ENCODE measurements at regions not wholly inside any gene's neighbourhood (a gene's known extent, or its start where the extent isn't known, plus 50 kb on each side); places are given as distances from the start of the nearest gene placed in this dataset.
"Not testable (repeated sequence)": the region's sequence is repeated elsewhere in the genome, so short reads cannot be mapped to it uniquely, and the experiment has no call there.

DNA sequence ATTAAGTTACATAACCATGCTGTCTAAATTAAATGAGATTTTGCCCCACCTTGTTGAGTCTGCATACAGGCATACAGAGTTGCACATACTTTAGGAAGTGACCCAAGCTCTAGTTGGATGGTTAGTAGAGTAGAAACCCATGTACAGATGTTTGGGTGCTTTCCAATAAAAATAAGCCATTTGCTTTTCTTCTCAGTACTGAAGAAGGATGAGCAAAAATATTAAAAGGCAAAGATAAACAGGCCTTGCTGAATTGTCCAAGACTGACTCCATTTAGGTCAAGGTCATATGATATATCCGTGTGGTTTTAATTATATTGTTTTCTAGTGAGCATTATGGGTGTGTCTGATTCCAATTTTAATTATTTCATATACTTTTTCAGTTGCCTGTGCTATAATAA is 589.4 kb downstream of the RFPL4B start:
- Histone ChIP-seq H3K27ac (ENCODE audit: low read length) (no peak overlapping the region), H3K9me3 (ENCODE audit: low read length) (no peaks in the 10 kb centered on the region), H3K9me2 (replicated peaks; ENCODE audit: insufficient read depth, low read length) (no peaks in the 10 kb centered on the region), H3K36me3 (ENCODE audit: insufficient read depth, low read length) (no peaks in the 10 kb centered on the region), H4K20me1 (ENCODE audit: insufficient read depth, low read depth, low read length) (no peaks in the 10 kb centered on the region), H3K9ac (ENCODE audit: low read length) (no peak overlapping the region), H3K27me3 (ENCODE audit: low read length) (no peaks in the 10 kb centered on the region), H3K4me1 (ENCODE audit: low read length) (no peaks in the 10 kb centered on the region), H3K79me2 (ENCODE audit: low read length) (no peaks in the 10 kb centered on the region), H3K4me2 (ENCODE audit: low read depth, low read length, poor library complexity, severe bottlenecking) (no peak overlapping the region), H3K4me3 (ENCODE audit: low read length) (no peak overlapping the region), H2AFZ (ENCODE audit: low read length) (no peak overlapping the region)
- no peak for DNase-seq

DNA sequence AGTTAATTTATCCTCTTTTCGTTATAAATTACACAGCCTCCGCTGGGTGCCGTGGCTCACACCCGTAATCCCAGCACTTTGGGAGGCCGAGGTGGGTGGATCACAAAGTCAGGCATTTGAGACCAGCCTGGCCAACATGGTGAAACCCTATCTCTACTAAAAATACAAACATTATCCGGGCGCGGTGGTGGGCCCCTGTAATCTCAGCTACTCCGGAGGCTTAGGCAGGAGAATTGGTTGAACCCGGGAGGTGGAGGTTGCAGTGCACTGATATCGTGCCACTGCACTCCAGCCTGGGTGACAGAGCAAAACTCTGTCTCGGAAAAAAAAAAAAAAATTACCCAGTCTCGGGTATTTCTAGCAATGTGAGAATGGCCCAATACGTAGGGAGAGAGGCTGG is 590.6 kb downstream of the RFPL4B start:
- H3K79me2 ChIP-seq (ENCODE audit: low read length); DNase-seq; H3K36me3 ChIP-seq (ENCODE audit: insufficient read depth, low read length); H3K9ac ChIP-seq (ENCODE audit: low read length); H3K27me3 ChIP-seq (ENCODE audit: low read length); H2AFZ ChIP-seq (ENCODE audit: low read length); H3K27ac ChIP-seq (ENCODE audit: low read length); H3K4me1 ChIP-seq (ENCODE audit: low read length); H3K4me2 ChIP-seq (ENCODE audit: low read depth, low read length, poor library complexity, severe bottlenecking); H3K9me2 ChIP-seq (replicated peaks; ENCODE audit: insufficient read depth, low read length); H3K4me3 ChIP-seq (ENCODE audit: low read length); H4K20me1 ChIP-seq (ENCODE audit: insufficient read depth, low read depth, low read length); H3K9me3 ChIP-seq (ENCODE audit: low read length): not testable (repeated sequence)

- Histone ChIP-seq H3K9ac (ENCODE audit: low read length) (no peak overlapping the region), H3K4me2 (ENCODE audit: low read depth, low read length, poor library complexity, severe bottlenecking) (no peak overlapping the region), H3K79me2 (ENCODE audit: low read length) (no peaks in the 10 kb centered on the region), H3K27ac (ENCODE audit: low read length) (no peak overlapping the region), H3K36me3 (ENCODE audit: insufficient read depth, low read length) (no peaks in the 10 kb centered on the region), H3K9me3 (ENCODE audit: low read length) (no peaks in the 10 kb centered on the region), H2AFZ (ENCODE audit: low read length) (no peak overlapping the region), H3K4me1 (ENCODE audit: low read length) (no peaks in the 10 kb centered on the region), H3K9me2 (replicated peaks; ENCODE audit: insufficient read depth, low read length) (no peaks in the 10 kb centered on the region), H3K27me3 (ENCODE audit: low read length) (no peaks in the 10 kb centered on the region), H4K20me1 (ENCODE audit: insufficient read depth, low read depth, low read length) (no peaks in the 10 kb centered on the region), H3K4me3 (ENCODE audit: low read length) (no peak overlapping the region)
- no peak for DNase-seq
Observed at GRCh38 chr6:112938650-112939049, 591.5 kb downstream of the RFPL4B start.

- Histone ChIP-seq H3K79me2 (ENCODE audit: low read length) (no peaks in the 10 kb centered on the region), H3K9me2 (replicated peaks; ENCODE audit: insufficient read depth, low read length) (no peaks in the 10 kb centered on the region), H3K9me3 (ENCODE audit: low read length) (no peaks in the 10 kb centered on the region), H3K4me2 (ENCODE audit: low read depth, low read length, poor library complexity, severe bottlenecking) (no peak overlapping the region), H3K36me3 (ENCODE audit: insufficient read depth, low read length) (no peaks in the 10 kb centered on the region), H3K27me3 (ENCODE audit: low read length) (no peaks in the 10 kb centered on the region), H3K4me1 (ENCODE audit: low read length) (no peaks in the 10 kb centered on the region), H3K4me3 (ENCODE audit: low read length) (no peak overlapping the region), H2AFZ (ENCODE audit: low read length) (no peak overlapping the region), H3K9ac (ENCODE audit: low read length) (no peak overlapping the region), H3K27ac (ENCODE audit: low read length) (no peak overlapping the region), H4K20me1 (ENCODE audit: insufficient read depth, low read depth, low read length) (no peaks in the 10 kb centered on the region)
- no peak for DNase-seq
Observed at GRCh38 chr6:112939563-112939962, 592.4 kb downstream of the RFPL4B start.

DNA sequence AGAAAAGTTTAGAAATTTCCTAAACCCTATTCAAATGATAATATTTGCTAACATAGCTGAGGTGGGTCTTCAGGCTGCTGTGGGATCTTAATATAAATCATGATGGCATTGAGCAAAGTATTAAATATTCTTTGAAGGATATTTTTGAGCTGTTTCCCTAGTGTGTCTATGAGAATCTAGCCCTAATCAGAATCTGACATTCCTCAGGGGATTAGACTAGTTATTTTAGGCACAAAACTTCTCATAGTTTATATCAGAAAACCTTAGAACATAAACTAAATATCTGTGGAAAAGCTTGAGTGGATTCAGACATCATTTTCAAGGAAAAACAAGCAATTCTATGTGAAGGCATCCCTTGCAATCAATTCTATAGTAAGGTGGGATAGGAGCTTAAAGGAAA is 594.5 kb downstream of the RFPL4B start:
- H2AFZ ChIP-seq (ENCODE audit: low read length), result no peak overlapping the region
- H3K4me2 ChIP-seq (ENCODE audit: low read depth, low read length, poor library complexity, severe bottlenecking), result no peak overlapping the region
- no peaks in the 10 kb centered on the region for H4K20me1 ChIP-seq (ENCODE audit: insufficient read depth, low read depth, low read length)
- no peak overlapping the region for H3K9ac ChIP-seq (ENCODE audit: low read length)
- no peaks in the 10 kb centered on the region for H3K36me3 ChIP-seq (ENCODE audit: insufficient read depth, low read length)
- H3K9me3 ChIP-seq (ENCODE audit: low read length), result no peaks in the 10 kb centered on the region
- H3K27ac ChIP-seq (ENCODE audit: low read length), result no peak overlapping the region
- no peaks in the 10 kb centered on the region for H3K4me1 ChIP-seq (ENCODE audit: low read length)
- H3K4me3 ChIP-seq (ENCODE audit: low read length), result no peak overlapping the region
- no peaks in the 10 kb centered on the region for H3K79me2 ChIP-seq (ENCODE audit: low read length)
- DNase-seq, result no peak
- H3K27me3 ChIP-seq (ENCODE audit: low read length), result no peaks in the 10 kb centered on the region
- no peaks in the 10 kb centered on the region for H3K9me2 ChIP-seq (replicated peaks; ENCODE audit: insufficient read depth, low read length)

DNA sequence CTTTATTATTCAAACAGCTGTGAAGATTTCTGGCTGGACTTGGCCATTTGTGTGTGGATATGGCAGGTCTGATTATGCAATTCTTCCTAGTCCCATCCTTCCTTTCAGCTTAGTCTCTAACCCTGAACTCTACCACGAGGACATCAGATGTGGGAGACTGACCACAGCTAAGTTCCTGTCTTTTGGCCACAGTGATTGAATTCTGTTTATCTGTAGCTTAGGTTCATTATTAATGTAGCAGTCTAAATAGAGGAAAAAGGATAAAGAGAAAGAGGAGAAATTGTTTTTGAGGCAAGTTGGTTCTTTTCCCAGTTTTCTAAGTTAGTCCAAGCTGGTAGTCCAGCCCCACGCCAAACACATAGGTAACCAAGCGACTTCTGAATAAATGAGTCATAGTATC is 598.9 kb downstream of the RFPL4B start:
- H3K4me1 ChIP-seq (ENCODE audit: low read length), result no peaks in the 10 kb centered on the region
- H3K9me3 ChIP-seq (ENCODE audit: low read length), result no peaks in the 10 kb centered on the region
- H3K4me3 ChIP-seq (ENCODE audit: low read length), result no peak overlapping the region
- H3K27me3 ChIP-seq (ENCODE audit: low read length), result no peaks in the 10 kb centered on the region
- H3K9me2 ChIP-seq (replicated peaks; ENCODE audit: insufficient read depth, low read length), result no peaks in the 10 kb centered on the region
- no peak for DNase-seq
- no peak overlapping the region for H2AFZ ChIP-seq (ENCODE audit: low read length)
- H4K20me1 ChIP-seq (ENCODE audit: insufficient read depth, low read depth, low read length), result no peaks in the 10 kb centered on the region
- no peak overlapping the region for H3K4me2 ChIP-seq (ENCODE audit: low read depth, low read length, poor library complexity, severe bottlenecking)
- no peak overlapping the region for H3K9ac ChIP-seq (ENCODE audit: low read length)
- H3K36me3 ChIP-seq (ENCODE audit: insufficient read depth, low read length), result no peaks in the 10 kb centered on the region
- H3K27ac ChIP-seq (ENCODE audit: low read length), result no peak overlapping the region
- H3K79me2 ChIP-seq (ENCODE audit: low read length), result no peaks in the 10 kb centered on the region

GRCh38 chr6:112947507-112947906 is 600.4 kb downstream of the RFPL4B start:
- no peaks in the 10 kb centered on the region for H3K36me3 ChIP-seq (ENCODE audit: insufficient read depth, low read length)
- no peaks in the 10 kb centered on the region for H3K27me3 ChIP-seq (ENCODE audit: low read length)
- no peaks in the 10 kb centered on the region for H3K4me1 ChIP-seq (ENCODE audit: low read length)
- H3K79me2 ChIP-seq (ENCODE audit: low read length), result no peaks in the 10 kb centered on the region
- no peak overlapping the region for H2AFZ ChIP-seq (ENCODE audit: low read length)
- H3K4me3 ChIP-seq (ENCODE audit: low read length), result no peak overlapping the region
- H3K9me3 ChIP-seq (ENCODE audit: low read length), result no peaks in the 10 kb centered on the region
- no peak overlapping the region for H3K9ac ChIP-seq (ENCODE audit: low read length)
- no peaks in the 10 kb centered on the region for H3K9me2 ChIP-seq (replicated peaks; ENCODE audit: insufficient read depth, low read length)
- no peaks in the 10 kb centered on the region for H4K20me1 ChIP-seq (ENCODE audit: insufficient read depth, low read depth, low read length)
- H3K4me2 ChIP-seq (ENCODE audit: low read depth, low read length, poor library complexity, severe bottlenecking), result no peak overlapping the region
- H3K27ac ChIP-seq (ENCODE audit: low read length), result no peak overlapping the region
- DNase-seq, result no peak

GRCh38 chr6:112951829-112952228 is 604.7 kb downstream of the RFPL4B start:
- H3K4me1 ChIP-seq (ENCODE audit: low read length), result no peaks in the 10 kb centered on the region
- H3K9me3 ChIP-seq (ENCODE audit: low read length), result no peaks in the 10 kb centered on the region; the same call in 1 of the 2 replicates
- H3K4me2 ChIP-seq (ENCODE audit: low read depth, low read length, poor library complexity, severe bottlenecking), result no peak overlapping the region
- no peak overlapping the region for H2AFZ ChIP-seq (ENCODE audit: low read length)
- H3K27ac ChIP-seq (ENCODE audit: low read length), result no peak overlapping the region
- no peak overlapping the region for H3K9ac ChIP-seq (ENCODE audit: low read length)
- no peak overlapping the region for H3K4me3 ChIP-seq (ENCODE audit: low read length)
- no peak for DNase-seq
- no peaks in the 10 kb centered on the region for H3K9me2 ChIP-seq (replicated peaks; ENCODE audit: insufficient read depth, low read length)
- H3K36me3 ChIP-seq (ENCODE audit: insufficient read depth, low read length), result no peaks in the 10 kb centered on the region
- no peaks in the 10 kb centered on the region for H3K27me3 ChIP-seq (ENCODE audit: low read length)
- no peaks in the 10 kb centered on the region for H4K20me1 ChIP-seq (ENCODE audit: insufficient read depth, low read depth, low read length)
- no peaks in the 10 kb centered on the region for H3K79me2 ChIP-seq (ENCODE audit: low read length)

DNA sequence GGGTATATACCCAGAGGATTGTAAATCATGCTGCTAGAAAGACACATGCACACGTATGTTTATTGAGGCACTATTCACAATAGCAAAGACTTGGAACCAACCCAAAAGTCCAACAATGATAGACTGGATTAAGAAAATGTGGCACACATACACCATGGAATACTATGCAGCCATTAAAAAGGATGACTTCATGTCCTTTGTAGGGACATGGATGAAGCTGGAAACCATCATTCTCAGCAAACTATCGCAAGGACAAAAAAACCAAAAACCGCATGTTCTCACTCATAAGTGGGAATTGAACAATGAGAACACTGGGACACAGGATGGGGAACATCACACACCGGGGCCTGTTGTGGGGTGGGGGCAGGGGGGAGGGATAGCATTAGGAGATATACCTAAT is 608.6 kb downstream of the RFPL4B start:
- H3K9me3 ChIP-seq (ENCODE audit: low read length); H3K27ac ChIP-seq (ENCODE audit: low read length); H3K9me2 ChIP-seq (replicated peaks; ENCODE audit: insufficient read depth, low read length): not testable (repeated sequence)

More for the DNA sequence above, 608.6 kb downstream of the RFPL4B start:
- H4K20me1 ChIP-seq (ENCODE audit: insufficient read depth, low read depth, low read length); H3K9ac ChIP-seq (ENCODE audit: low read length); H3K36me3 ChIP-seq (ENCODE audit: insufficient read depth, low read length); H3K27me3 ChIP-seq (ENCODE audit: low read length); H2AFZ ChIP-seq (ENCODE audit: low read length); H3K4me3 ChIP-seq (ENCODE audit: low read length); H3K4me1 ChIP-seq (ENCODE audit: low read length); H3K4me2 ChIP-seq (ENCODE audit: low read depth, low read length, poor library complexity, severe bottlenecking); H3K79me2 ChIP-seq (ENCODE audit: low read length); DNase-seq: not testable (repeated sequence)

All from Karpas-422 (cell line).